ENCODE measurements at regions not wholly inside any gene's neighbourhood (a gene's known extent, or its start where the extent isn't known, plus 50 kb on each side); places are given as distances from the start of the nearest gene placed in this dataset.

- Mint-ChIP-seq H3K27me3 (ENCODE audit: low read depth) (no peaks in the 10 kb centered on the region), H3K36me3 (no peaks in the 10 kb centered on the region), H3K4me3 (no peak overlapping the region), H3K9me3 (no peaks in the 10 kb centered on the region), H3K27ac (no peak overlapping the region), H3K4me1 (no peaks in the 10 kb centered on the region)
- DNase-seq (ENCODE audit: low spot score in 2 of 2, unreplicated experiment in 2 of 2): no peak
- TF ChIP-seq CTCF (IDR thresholded peaks at IDR 0.05; ENCODE audit: unreplicated experiment): no peak
Measured at GRCh38 chr4:132823419-132823818, 325.7 kb upstream of the PCDH10 start.

GRCh38 chr4:132824761-132825160 lies 324.3 kb upstream of the PCDH10 start:
- H3K27me3 Mint-ChIP-seq (ENCODE audit: low read depth): no peaks in the 10 kb centered on the region
- no peak overlapping the region for H3K4me3 Mint-ChIP-seq
- DNase-seq (ENCODE audit: low spot score in 2 of 2, unreplicated experiment in 2 of 2): no peak
- TF ChIP-seq CTCF (IDR thresholded peaks at IDR 0.05; ENCODE audit: unreplicated experiment): no peak
- no peaks in the 10 kb centered on the region for H3K9me3 Mint-ChIP-seq
- H3K36me3 Mint-ChIP-seq: no peaks in the 10 kb centered on the region
- H3K27ac Mint-ChIP-seq: no peak overlapping the region
- H3K4me1 Mint-ChIP-seq: no peaks in the 10 kb centered on the region

- no peak overlapping the region for H3K27ac Mint-ChIP-seq
- no peaks in the 10 kb centered on the region for H3K27me3 Mint-ChIP-seq (ENCODE audit: low read depth)
- H3K4me3 Mint-ChIP-seq: no peak overlapping the region
- H3K36me3 Mint-ChIP-seq: no peaks in the 10 kb centered on the region
- DNase-seq (ENCODE audit: low spot score in 2 of 2, unreplicated experiment in 2 of 2): no peak
- TF ChIP-seq CTCF (IDR thresholded peaks at IDR 0.05; ENCODE audit: unreplicated experiment): no peak
- no peaks in the 10 kb centered on the region for H3K9me3 Mint-ChIP-seq
- no peaks in the 10 kb centered on the region for H3K4me1 Mint-ChIP-seq
Measured at GRCh38 chr4:132827522-132827921, 321.6 kb upstream of the PCDH10 start.

GRCh38 chr4:132838244-132838643 lies 310.9 kb upstream of the PCDH10 start:
- TF ChIP-seq CTCF (IDR thresholded peaks at IDR 0.05; ENCODE audit: unreplicated experiment): no peak
- H3K27me3 Mint-ChIP-seq (ENCODE audit: low read depth): no peaks in the 10 kb centered on the region
- no peak overlapping the region for H3K27ac Mint-ChIP-seq
- no peaks in the 10 kb centered on the region for H3K4me1 Mint-ChIP-seq
- peaks cover 42% of the 10 kb centered on the region for H3K9me3 Mint-ChIP-seq
- no peak for DNase-seq (ENCODE audit: low spot score in 2 of 2, unreplicated experiment in 2 of 2)
- H3K4me3 Mint-ChIP-seq: no peak overlapping the region
- peaks cover 4% of the 10 kb centered on the region for H3K36me3 Mint-ChIP-seq

GRCh38 chr4:132839070-132839469 lies 310.0 kb upstream of the PCDH10 start:
- Mint-ChIP-seq H3K36me3 (peaks cover 4% of the 10 kb centered on the region), H3K4me3 (no peak overlapping the region), H3K9me3 (peaks cover 42% of the 10 kb centered on the region), H3K4me1 (no peaks in the 10 kb centered on the region), H3K27ac (no peak overlapping the region), H3K27me3 (ENCODE audit: low read depth) (no peaks in the 10 kb centered on the region)
- no peak for TF ChIP-seq CTCF (IDR thresholded peaks at IDR 0.05; ENCODE audit: unreplicated experiment)
- no peak for DNase-seq (ENCODE audit: low spot score in 2 of 2, unreplicated experiment in 2 of 2)

- no peak overlapping the region for H3K27ac Mint-ChIP-seq
- H3K36me3 Mint-ChIP-seq: no peaks in the 10 kb centered on the region
- no peaks in the 10 kb centered on the region for H3K4me1 Mint-ChIP-seq
- no peak overlapping the region for H3K4me3 Mint-ChIP-seq
- no peak for TF ChIP-seq CTCF (IDR thresholded peaks at IDR 0.05; ENCODE audit: unreplicated experiment)
- no peak for DNase-seq (ENCODE audit: low spot score in 2 of 2, unreplicated experiment in 2 of 2)
- no peaks in the 10 kb centered on the region for H3K9me3 Mint-ChIP-seq
- H3K27me3 Mint-ChIP-seq (ENCODE audit: low read depth): no peaks in the 10 kb centered on the region
Measured at GRCh38 chr4:132859929-132860328, 289.2 kb upstream of the PCDH10 start.
